HG02642 (cell line): ENCODE measurements at regions not wholly inside any gene's neighbourhood (a gene's known extent, or its start where the extent isn't known, plus 50 kb on each side); places are given as distances from the start of the nearest gene placed in this dataset.

ENCODE experiments used
- ATAC-seq: cut with Tn5 transposase; IDR thresholded peaks from one replicate; pipeline ENCODE4 v1.9.1; 2021; ENCODE audit warnings: mild to moderate bottlenecking; ENCODE audit not compliant: unreplicated experiment, poor library complexity

- ATAC-seq = no peak
Measured at GRCh38 chr20:60064554-60065196, 106.5 kb downstream of the CDH26 start.

GRCh38 chr20:60065741-60066437 is 107.7 kb downstream of the CDH26 start:
- ATAC-seq = no peak

- no peak for ATAC-seq
Measured at GRCh38 chr20:60066438-60066823, 108.2 kb downstream of the CDH26 start.

DNA sequence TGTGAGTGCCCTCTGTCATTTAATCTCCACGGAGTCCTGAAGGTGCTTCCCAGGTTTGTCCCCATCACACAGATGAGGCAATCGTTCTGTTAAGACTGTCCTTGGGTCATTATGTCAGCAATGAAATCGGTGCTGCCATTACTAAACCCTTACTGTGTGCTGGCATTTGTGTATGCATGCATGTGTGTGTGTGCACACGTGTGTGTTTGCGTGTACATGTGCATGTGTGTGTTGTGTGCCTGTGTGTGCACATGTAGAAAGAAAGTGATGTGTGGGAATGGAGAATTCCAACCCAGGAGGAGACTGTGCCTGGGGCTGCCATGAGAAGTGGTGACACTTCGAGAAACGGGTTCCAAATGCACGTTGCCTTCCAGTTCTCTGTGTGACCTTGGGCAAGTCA is 110.3 kb downstream of the CDH26 start:
- ATAC-seq = no peak

GRCh38 chr20:60069656-60070055 is 111.4 kb downstream of the CDH26 start:
- ATAC-seq = no peak

GRCh38 chr20:60070791-60071190 is 112.6 kb downstream of the CDH26 start:
- no peak for ATAC-seq

GRCh38 chr20:60071965-60072364 is 113.7 kb downstream of the CDH26 start:
- no peak for ATAC-seq

- ATAC-seq = no peak
Measured at GRCh38 chr20:60073086-60073485, 114.9 kb downstream of the CDH26 start.

- no peak for ATAC-seq
Measured at GRCh38 chr20:60073504-60073903, 115.3 kb downstream of the CDH26 start.

- no peak for ATAC-seq
Measured at GRCh38 chr20:60074276-60074675, 116.1 kb downstream of the CDH26 start.

- ATAC-seq = no peak
Measured at GRCh38 chr20:60078351-60079250, 120.4 kb downstream of the CDH26 start.

- ATAC-seq = no peak
Measured at GRCh38 chr20:60080401-60080800, 122.2 kb downstream of the CDH26 start.

DNA sequence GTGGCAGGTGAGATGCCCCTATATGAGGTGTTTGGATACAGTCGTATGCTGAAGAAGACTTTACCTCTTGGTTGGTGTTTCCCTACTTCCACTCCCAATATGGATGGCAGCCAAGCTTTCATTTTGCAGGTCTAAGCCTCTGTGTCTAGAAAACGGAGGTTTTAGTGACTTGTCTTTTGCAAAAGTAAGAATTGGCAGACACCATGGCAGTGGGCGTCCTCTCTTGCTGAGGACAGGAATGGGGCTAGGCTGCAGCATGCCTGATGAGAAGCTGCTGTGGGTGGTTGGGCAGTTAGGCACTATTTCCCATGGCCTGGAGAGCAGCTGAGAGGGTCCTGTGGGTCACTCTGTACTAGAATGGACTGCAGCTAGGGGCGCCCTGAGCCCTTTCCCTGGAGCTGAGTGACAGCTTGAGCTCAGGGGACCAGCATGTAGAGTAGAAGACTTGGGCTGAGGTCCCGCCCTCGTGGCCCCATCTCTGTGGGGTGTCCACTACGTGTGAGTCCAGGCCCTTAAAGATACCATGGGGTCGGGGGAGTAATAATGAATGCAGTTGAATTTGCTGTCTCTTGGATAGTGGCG is 127.4 kb downstream of the CDH26 start:
- ATAC-seq = no peak

DNA sequence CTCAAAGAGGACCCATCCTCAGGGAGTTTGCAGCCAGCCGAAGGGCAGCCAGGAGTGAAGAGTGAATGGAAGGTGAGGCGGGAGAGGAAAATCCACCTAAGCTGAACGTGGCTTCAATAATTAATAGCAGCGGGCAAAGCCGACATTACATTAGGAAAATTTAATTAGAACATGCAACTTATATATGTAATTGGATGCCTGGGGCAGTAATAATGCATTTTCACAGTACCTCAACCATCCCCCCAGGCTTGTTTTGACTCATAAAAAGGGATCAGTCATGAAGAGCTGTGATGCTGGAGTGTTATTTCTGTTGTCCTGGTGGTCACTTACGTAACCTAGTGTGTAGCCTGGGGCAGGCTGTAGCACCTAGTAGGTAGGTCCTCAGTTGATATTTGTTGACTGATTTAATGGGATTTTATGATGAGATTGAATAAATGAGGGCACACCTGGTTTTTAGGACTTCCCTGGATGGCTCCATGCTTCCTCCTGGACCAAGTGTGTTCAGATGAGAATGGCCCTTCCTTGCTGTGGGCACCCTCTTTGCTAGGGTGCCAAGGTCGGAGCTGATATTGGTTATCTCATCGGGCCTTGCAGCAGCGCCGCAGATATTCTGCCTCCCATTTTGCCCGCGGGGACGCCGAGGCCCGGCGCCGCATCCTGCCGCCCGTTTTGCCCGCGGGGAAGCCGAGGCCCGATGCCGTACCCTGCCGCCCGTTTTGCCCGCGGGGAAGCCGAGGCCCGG is 128.8 kb downstream of the CDH26 start:
- ATAC-seq = no peak

GRCh38 chr20:60087563-60088105 is 129.4 kb downstream of the CDH26 start:
- ATAC-seq = no peak

DNA sequence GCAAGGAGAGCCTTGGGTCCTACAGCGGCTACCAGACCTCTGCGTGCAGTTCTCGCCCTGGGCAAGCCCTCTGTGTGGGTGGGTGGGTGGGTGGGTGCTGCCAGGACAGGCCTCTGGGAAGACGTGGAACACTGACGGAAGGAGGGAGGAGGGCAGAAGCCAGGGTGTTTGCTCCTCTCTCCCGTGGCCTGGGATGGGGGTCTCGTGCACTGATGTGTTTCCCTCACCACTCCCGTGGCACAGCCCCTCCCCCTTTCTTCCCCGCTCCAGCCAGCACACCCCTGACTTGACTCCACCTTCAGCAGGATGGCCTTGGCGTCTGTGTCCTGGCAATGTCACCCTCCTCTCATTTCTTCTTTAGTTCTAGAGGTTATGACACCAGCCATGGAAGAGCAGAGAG is 130.0 kb downstream of the CDH26 start:
- ATAC-seq = no peak

GRCh38 chr20:60090631-60091030 is 132.4 kb downstream of the CDH26 start:
- ATAC-seq = no peak

DNA sequence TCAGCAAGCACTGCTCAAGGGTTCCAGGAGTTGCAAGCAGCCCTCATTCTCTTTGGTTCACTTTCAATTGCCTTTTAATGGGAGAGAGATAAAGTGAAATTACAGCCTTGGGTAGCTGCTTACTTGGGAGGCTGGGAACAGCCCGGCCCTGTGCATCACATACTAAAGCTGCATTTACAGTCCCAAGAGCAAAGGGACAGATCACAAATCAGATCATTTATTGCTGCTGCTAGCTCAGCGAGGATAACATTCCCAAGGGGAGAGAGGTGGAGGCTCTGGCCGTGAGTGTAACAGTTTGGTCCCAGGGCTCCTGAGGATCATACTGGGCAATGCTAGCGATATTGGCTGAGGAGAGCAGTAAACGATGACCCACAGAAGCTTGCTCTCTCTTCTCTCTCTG is 133.1 kb downstream of the CDH26 start:
- no peak for ATAC-seq

DNA sequence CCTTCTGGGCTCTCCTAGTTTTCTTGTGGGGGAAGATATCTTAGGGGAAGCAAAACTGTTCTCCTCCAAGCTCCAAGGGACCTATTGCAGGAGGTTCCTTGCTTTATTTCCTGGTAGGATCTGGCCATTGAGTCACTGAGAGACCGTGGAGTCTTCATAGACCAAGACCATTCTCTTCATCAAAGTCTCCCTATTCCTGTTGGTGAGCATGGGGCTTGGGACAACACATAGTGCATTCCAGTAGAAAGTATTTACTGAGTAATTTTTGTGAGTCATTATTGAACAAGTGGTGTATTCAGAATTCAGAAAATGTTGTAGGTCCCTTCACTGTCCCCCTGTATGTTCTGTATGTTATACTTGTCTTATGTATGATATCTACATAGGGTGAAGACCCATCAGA is 133.6 kb downstream of the CDH26 start:
- ATAC-seq = no peak

GRCh38 chr20:60092729-60093128 is 134.5 kb downstream of the CDH26 start:
- no peak for ATAC-seq
